HG03439 (cell line): ENCODE measurements at regions not wholly inside any gene's neighbourhood (a gene's known extent, or its start where the extent isn't known, plus 50 kb on each side); places are given as distances from the start of the nearest gene placed in this dataset.

Experiments used
- ATAC-seq: cut with Tn5 transposase; IDR thresholded peaks from one replicate; pipeline ENCODE4 v1.9.1; 2021; ENCODE audit warnings: mild to moderate bottlenecking, moderate library complexity; ENCODE audit not compliant: unreplicated experiment

DNA sequence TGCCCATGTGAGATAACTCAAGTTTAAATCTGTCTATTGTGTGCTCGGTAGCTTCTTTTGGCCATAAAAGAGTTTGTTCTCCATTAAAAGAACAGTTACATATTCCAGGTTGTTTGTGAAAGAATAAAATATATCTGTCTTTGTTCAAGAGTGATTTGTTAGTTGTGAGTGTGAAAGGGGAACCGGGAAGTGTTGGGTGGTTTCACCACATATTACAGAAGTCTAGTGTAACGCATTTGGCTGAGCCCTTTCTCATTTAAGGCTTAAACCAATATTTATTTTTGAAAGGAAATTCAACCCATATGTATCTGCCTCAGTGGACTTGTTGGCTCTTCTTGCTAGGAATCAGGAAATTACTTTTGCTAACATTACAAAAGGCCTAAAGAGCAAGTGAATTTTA, 54.1 kb upstream of the DMRTA1 start:
- no peak for ATAC-seq

DNA sequence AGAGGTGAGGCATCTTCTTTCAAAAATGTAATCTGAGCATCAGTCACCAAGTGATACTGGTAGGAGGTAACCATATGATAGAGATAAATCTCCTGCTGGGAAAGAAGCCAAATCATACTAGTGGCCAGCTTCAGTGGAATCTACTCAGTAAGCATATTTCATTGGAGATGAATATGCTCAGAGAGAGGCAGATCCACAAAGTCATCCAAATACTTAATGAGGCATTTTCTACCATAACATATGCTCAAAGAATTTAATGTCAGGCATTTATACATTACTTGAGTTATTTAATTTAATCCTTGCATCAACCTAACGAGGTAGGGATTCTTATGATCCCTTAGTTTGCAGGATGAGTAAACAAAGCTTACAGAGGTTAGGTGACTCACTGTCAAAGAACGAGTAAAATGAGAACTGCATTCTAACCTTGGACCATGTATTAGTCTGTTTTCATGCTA, 50.9 kb upstream of the DMRTA1 start:
- no peak for ATAC-seq
